Astrocyte (in vitro differentiated cells and primary cell): ENCODE measurements at regions not wholly inside any gene's neighbourhood (a gene's known extent, or its start where the extent isn't known, plus 50 kb on each side); places are given as distances from the start of the nearest gene placed in this dataset.

Experiments
- DNase-seq: peaks from one replicate; pipeline ENCODE4 v3.0.0-alpha.2; 2010; ENCODE audit warnings: low read depth
- FAIRE-seq: peaks from 2 replicates; lab custom pipeline; 2011; peaks lifted over from hg19 to GRCh38; lab: Jason Lieb, UNC
- H2AFZ ChIP-seq: 2 replicates; pipeline ENCODE4 v1.6.0; 2012; ENCODE audit warnings: low read depth, low read length, inconsistent platforms
- H3K27ac ChIP-seq: 2 replicates; pipeline ENCODE4 v1.5.1; 2011; ENCODE audit warnings: low read depth, low read length, inconsistent platforms
- H3K27me3 ChIP-seq: 2 replicates; pipeline ENCODE4 v1.6.0; 2011; ENCODE audit warnings: low read length, inconsistent platforms; ENCODE audit not compliant: insufficient read depth
- H3K36me3 ChIP-seq: 2 replicates; pipeline ENCODE4 v1.5.1; 2011; ENCODE audit warnings: low read length, inconsistent platforms; ENCODE audit not compliant: insufficient read depth
- H3K4me1 ChIP-seq: 2 replicates; pipeline ENCODE4 v1.5.1; 2011; ENCODE audit warnings: low read length, inconsistent platforms; ENCODE audit not compliant: insufficient read depth
- H3K4me2 ChIP-seq: 2 replicates; pipeline ENCODE4 v1.6.0; 2012; ENCODE audit warnings: low read length, inconsistent platforms
- H3K4me3 ChIP-seq: 2 replicates; pipeline ENCODE4 v1.5.1; 2011; ENCODE audit warnings: low read depth, mild to moderate bottlenecking, low read length, inconsistent platforms; ENCODE audit not compliant: insufficient read depth
- H3K79me2 ChIP-seq: 2 replicates; pipeline ENCODE4 v1.6.0; 2012; ENCODE audit warnings: mild to moderate bottlenecking, low read length, inconsistent platforms; ENCODE audit not compliant: insufficient read depth
- H3K9ac ChIP-seq: 2 replicates; pipeline ENCODE4 v1.6.0; 2012; ENCODE audit warnings: mild to moderate bottlenecking, low read length, inconsistent platforms
- H3K9me3 ChIP-seq: 2 replicates; pipeline ENCODE4 v1.5.1; 2012; ENCODE audit warnings: low read depth, mild to moderate bottlenecking, low read length, inconsistent platforms; ENCODE audit not compliant: insufficient read depth
- H4K20me1 ChIP-seq: 2 replicates; pipeline ENCODE4 v1.6.0; 2012; ENCODE audit warnings: low read length, inconsistent platforms; ENCODE audit not compliant: insufficient read depth
- H3K27ac Mint-ChIP-seq: one replicate; pipeline ENCODE4 v1.8.0; 2021; ENCODE audit warnings: mild to moderate bottlenecking, mixed read lengths; ENCODE audit not compliant: unreplicated experiment
- H3K27me3 Mint-ChIP-seq: one replicate; pipeline ENCODE4 v1.8.0; 2021; ENCODE audit warnings: low read depth, mixed read lengths; ENCODE audit not compliant: unreplicated experiment
- H3K36me3 Mint-ChIP-seq: one replicate; pipeline ENCODE4 v1.8.0; 2021; ENCODE audit warnings: low read depth, mixed read lengths; ENCODE audit not compliant: unreplicated experiment
- H3K4me1 Mint-ChIP-seq: one replicate; pipeline ENCODE4 v1.8.0; 2021; ENCODE audit warnings: low read depth, mixed read lengths; ENCODE audit not compliant: unreplicated experiment
- H3K4me3 Mint-ChIP-seq: one replicate; pipeline ENCODE4 v1.8.0; 2021; ENCODE audit warnings: mild to moderate bottlenecking, moderate library complexity, mixed read lengths; ENCODE audit not compliant: unreplicated experiment
- H3K9me3 Mint-ChIP-seq: one replicate; pipeline ENCODE4 v1.8.0; 2021; ENCODE audit warnings: mild to moderate bottlenecking, mixed read lengths; ENCODE audit not compliant: unreplicated experiment
- CTCF ChIP-seq: IDR thresholded peaks from 2 replicates; pipeline ENCODE4 v1.5.1; 2011; ENCODE audit warnings: low read depth, mild to moderate bottlenecking, inconsistent platforms, low read length, moderate library complexity; ENCODE audit not compliant: insufficient read depth
- EZH2 ChIP-seq: IDR thresholded peaks from 2 replicates; pipeline ENCODE4 v1.6.1; 2012; ENCODE audit warnings: mild to moderate bottlenecking, low read length, inconsistent platforms; ENCODE audit not compliant: insufficient read depth

GRCh38 chr12:115623764-115624334 lies 653.6 kb downstream of the MED13L start:
- FAIRE-seq (no peak), DNase-seq (no peak)

GRCh38 chr12:115623275-115623674 lies 654.2 kb downstream of the MED13L start:
- Mint-ChIP-seq H3K4me1 (no peaks in the 10 kb centered on the region), H3K4me3 (no peak overlapping the region), H3K9me3 (peaks cover 4% of the 10 kb centered on the region), H3K27ac (no peak overlapping the region), H3K36me3 (no peaks in the 10 kb centered on the region), H3K27me3 (peaks cover 26% of the 10 kb centered on the region)
- no peaks in the 10 kb centered on the region for H4K20me1 ChIP-seq
- H3K4me3 ChIP-seq = no peak overlapping the region
- H3K4me2 ChIP-seq = no peak overlapping the region
- H3K27me3 ChIP-seq = no peaks in the 10 kb centered on the region
- FAIRE-seq = no peak
- H3K9ac ChIP-seq = no peak overlapping the region
- H3K27ac ChIP-seq = no peak overlapping the region
- H3K79me2 ChIP-seq = no peaks in the 10 kb centered on the region
- H3K36me3 ChIP-seq = no peaks in the 10 kb centered on the region
- TF ChIP-seq EZH2 (no peak), CTCF (no peak)
- no peaks in the 10 kb centered on the region for H3K9me3 ChIP-seq
- H2AFZ ChIP-seq = no peak overlapping the region
- DNase-seq = no peak
- H3K4me1 ChIP-seq = no peaks in the 10 kb centered on the region

More at GRCh38 chr12:115623764-115624334, 653.6 kb downstream of the MED13L start:
- Mint-ChIP-seq H3K27ac (no peak overlapping the region), H3K9me3 (peaks cover 3% of the 10 kb centered on the region), H3K4me1 (no peaks in the 10 kb centered on the region), H3K27me3 (peaks cover 24% of the 10 kb centered on the region), H3K4me3 (no peak overlapping the region), H3K36me3 (no peaks in the 10 kb centered on the region)
- TF ChIP-seq CTCF = no peak
- no peak for TF ChIP-seq EZH2
- Histone ChIP-seq H3K4me3 (no peak overlapping the region), H3K27me3 (no peaks in the 10 kb centered on the region), H3K9me3 (no peaks in the 10 kb centered on the region), H3K4me2 (peak overlapping the region; percentile 30), H3K36me3 (no peaks in the 10 kb centered on the region), H4K20me1 (no peaks in the 10 kb centered on the region), H3K27ac (no peak overlapping the region), H2AFZ (peak overlapping the region; percentile 52), H3K9ac (no peak overlapping the region), H3K4me1 (no peaks in the 10 kb centered on the region), H3K79me2 (no peaks in the 10 kb centered on the region)

GRCh38 chr12:115620816-115621215 lies 656.7 kb downstream of the MED13L start:
- H3K4me3 ChIP-seq = no peak overlapping the region
- no peak overlapping the region for H3K27ac ChIP-seq
- no peak overlapping the region for H2AFZ ChIP-seq
- no peaks in the 10 kb centered on the region for H3K27me3 ChIP-seq
- no peak overlapping the region for H3K4me3 Mint-ChIP-seq
- no peaks in the 10 kb centered on the region for H4K20me1 ChIP-seq
- H3K4me1 ChIP-seq = no peaks in the 10 kb centered on the region
- peaks cover 32% of the 10 kb centered on the region for H3K27me3 Mint-ChIP-seq
- TF ChIP-seq CTCF (no peak), EZH2 (no peak)
- no peaks in the 10 kb centered on the region for H3K36me3 ChIP-seq
- H3K9ac ChIP-seq = no peak overlapping the region
- no peaks in the 10 kb centered on the region for H3K36me3 Mint-ChIP-seq
- H3K4me2 ChIP-seq = no peak overlapping the region
- no peak overlapping the region for H3K27ac Mint-ChIP-seq
- peaks cover 11% of the 10 kb centered on the region for H3K9me3 Mint-ChIP-seq
- H3K9me3 ChIP-seq = no peaks in the 10 kb centered on the region
- no peaks in the 10 kb centered on the region for H3K4me1 Mint-ChIP-seq
- DNase-seq = no peak
- no peaks in the 10 kb centered on the region for H3K79me2 ChIP-seq
- no peak for FAIRE-seq
